ENCODE measurements at regions not wholly inside any gene's neighbourhood (a gene's known extent, or its start where the extent isn't known, plus 50 kb on each side); places are given as distances from the start of the nearest gene placed in this dataset.

GRCh38 chr10:94137747-94138146 is 144.0 kb downstream of the PLCE1 start:
- TF ChIP-seq, protein P1, sequence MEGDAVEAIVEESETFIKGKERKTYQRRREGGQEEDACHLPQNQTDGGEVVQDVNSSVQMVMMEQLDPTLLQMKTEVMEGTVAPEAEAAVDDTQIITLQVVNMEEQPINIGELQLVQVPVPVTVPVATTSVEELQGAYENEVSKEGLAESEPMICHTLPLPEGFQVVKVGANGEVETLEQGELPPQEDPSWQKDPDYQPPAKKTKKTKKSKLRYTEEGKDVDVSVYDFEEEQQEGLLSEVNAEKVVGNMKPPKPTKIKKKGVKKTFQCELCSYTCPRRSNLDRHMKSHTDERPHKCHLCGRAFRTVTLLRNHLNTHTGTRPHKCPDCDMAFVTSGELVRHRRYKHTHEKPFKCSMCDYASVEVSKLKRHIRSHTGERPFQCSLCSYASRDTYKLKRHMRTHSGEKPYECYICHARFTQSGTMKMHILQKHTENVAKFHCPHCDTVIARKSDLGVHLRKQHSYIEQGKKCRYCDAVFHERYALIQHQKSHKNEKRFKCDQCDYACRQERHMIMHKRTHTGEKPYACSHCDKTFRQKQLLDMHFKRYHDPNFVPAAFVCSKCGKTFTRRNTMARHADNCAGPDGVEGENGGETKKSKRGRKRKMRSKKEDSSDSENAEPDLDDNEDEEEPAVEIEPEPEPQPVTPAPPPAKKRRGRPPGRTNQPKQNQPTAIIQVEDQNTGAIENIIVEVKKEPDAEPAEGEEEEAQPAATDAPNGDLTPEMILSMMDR (IDR thresholded peaks at IDR 0.05; ENCODE audit: control insufficient read depth, extremely low read depth, insufficient read depth), result no peak
- DNase-seq (ENCODE audit: low read depth), result no peak
- no peak overlapping the region for H3K4me3 ChIP-seq (ENCODE audit: low read depth, low read length)

DNA sequence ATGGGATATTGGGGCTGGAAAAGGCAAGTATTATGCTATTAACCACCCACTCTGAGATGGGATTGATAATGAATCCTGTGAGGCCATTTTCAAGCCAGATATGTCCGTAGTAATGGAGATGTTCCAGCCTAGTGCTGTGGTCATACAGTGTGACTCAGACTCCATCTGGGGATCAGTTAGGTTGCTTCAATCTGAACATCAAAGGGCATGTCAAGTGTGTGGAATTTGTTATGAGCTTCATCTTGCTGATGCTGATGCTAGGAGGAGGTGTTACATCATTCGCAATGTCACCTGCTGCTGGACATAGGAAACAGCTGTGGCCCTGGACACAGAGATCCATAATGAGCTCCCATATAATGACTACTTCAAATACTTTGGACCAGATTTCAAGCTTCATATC is 144.7 kb downstream of the PLCE1 start:
- TF ChIP-seq, protein P1 (IDR thresholded peaks at IDR 0.05; ENCODE audit: control insufficient read depth, extremely low read depth, insufficient read depth), result no peak
- no peak overlapping the region for H3K4me3 ChIP-seq (ENCODE audit: low read depth, low read length)

GRCh38 chr10:94143261-94143660 is 149.5 kb downstream of the PLCE1 start:
- no peak overlapping the region for H3K4me3 ChIP-seq (ENCODE audit: low read depth, low read length)
- TF ChIP-seq, protein P1 (IDR thresholded peaks at IDR 0.05; ENCODE audit: control insufficient read depth, extremely low read depth, insufficient read depth), result no peak
- no peak for DNase-seq (ENCODE audit: low read depth)

More for the DNA sequence above, 144.7 kb downstream of the PLCE1 start:
- DNase-seq (ENCODE audit: low read depth), result no peak

DNA sequence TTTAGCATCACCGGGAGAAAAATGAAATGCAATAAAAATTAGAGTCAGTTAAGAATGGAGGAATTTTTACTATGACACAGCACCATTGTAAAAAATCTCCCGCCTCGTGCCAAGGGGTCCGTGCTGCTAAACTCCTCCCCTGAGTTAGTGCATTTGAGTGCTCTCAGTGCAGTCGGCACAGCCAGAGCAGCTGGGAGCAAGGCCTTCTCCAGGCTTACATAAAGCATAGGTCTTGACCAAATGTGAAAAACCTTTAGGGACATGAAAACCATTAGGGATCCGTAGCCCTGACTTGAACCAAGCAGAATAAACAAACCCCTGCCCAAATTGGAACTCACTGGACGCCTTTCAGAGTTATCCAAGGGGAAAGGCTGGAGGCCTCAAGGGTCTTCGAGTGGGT is 152.6 kb downstream of the PLCE1 start:
- no peak for DNase-seq (ENCODE audit: low read depth)
- TF ChIP-seq, protein P1 (IDR thresholded peaks at IDR 0.05; ENCODE audit: control insufficient read depth, extremely low read depth, insufficient read depth), result no peak
- no peak overlapping the region for H3K4me3 ChIP-seq (ENCODE audit: low read depth, low read length)

GRCh38 chr10:94146746-94147145 is 153.0 kb downstream of the PLCE1 start:
- no peak for DNase-seq (ENCODE audit: low read depth)
- TF ChIP-seq, protein P1 (IDR thresholded peaks at IDR 0.05; ENCODE audit: control insufficient read depth, extremely low read depth, insufficient read depth), result no peak
- H3K4me3 ChIP-seq (ENCODE audit: low read depth, low read length), result no peak overlapping the region

GRCh38 chr10:94149702-94150101 is 156.0 kb downstream of the PLCE1 start:
- no peak for DNase-seq (ENCODE audit: low read depth)
- TF ChIP-seq, protein P1 (IDR thresholded peaks at IDR 0.05; ENCODE audit: control insufficient read depth, extremely low read depth, insufficient read depth), result no peak
- no peak overlapping the region for H3K4me3 ChIP-seq (ENCODE audit: low read depth, low read length)

- no peak for DNase-seq (ENCODE audit: low read depth)
- TF ChIP-seq, protein P1 (IDR thresholded peaks at IDR 0.05; ENCODE audit: control insufficient read depth, extremely low read depth, insufficient read depth), result no peak
- no peak overlapping the region for H3K4me3 ChIP-seq (ENCODE audit: low read depth, low read length)
These were observed 156.9 kb downstream of the PLCE1 start for GRCh38 chr10:94150541-94151184.
